GM12878 (cell line): ENCODE measurements at regions not wholly inside any gene's neighbourhood (a gene's known extent, or its start where the extent isn't known, plus 50 kb on each side); places are given as distances from the start of the nearest gene placed in this dataset.

Experiments used
- ATAC-seq: fragments of 200-7000 bp; cut with Tn5 transposase; 3 replicates; pipeline ENCODE4 v1.9.1; 2020; ENCODE audit warnings: mild to moderate bottlenecking, moderate library complexity
- BruUV-seq: library from RNA; stranded (reverse); fragments of 400-500 nt; replicated peaks from 2 replicates; lab custom pipeline; 2021; lab: Mats Ljungman, UMichigan
- CTCF ChIA-PET: fragments of 300-600 bp; sonication (Branson Sonifier 250); formaldehyde crosslinking; extraction: SDS; loops from one replicate; lab custom pipeline; 2021; ENCODE audit warnings: inconsistent platforms; lab: Yijun Ruan, JAX
- POLR2A ChIA-PET: fragments of 350-600 bp; formaldehyde crosslinking; extraction: SDS; loops from one replicate; lab custom pipeline; 2021; ENCODE audit warnings: inconsistent platforms; lab: Charles Lee
- RAD21 ChIA-PET: fragments of 300-600 bp; sonication (Branson Sonifier 250); formaldehyde crosslinking; loops from one replicate; lab custom pipeline; 2023; ENCODE audit warnings: antibody characterized with exemption; ENCODE audit not compliant: unreplicated experiment; lab: Charles Lee
- SMC1A ChIA-PET: fragments of 300-600 bp; sonication (Branson Sonifier 250); formaldehyde crosslinking; loops from one replicate; lab custom pipeline; 2023; ENCODE audit not compliant: unreplicated experiment, uncharacterized antibody; lab: Charles Lee
- DNase-seq: peaks from one replicate; pipeline ENCODE4 v3.0.0-alpha.2; 2011; ENCODE audit warnings: low read depth, low spot score
- FAIRE-seq: peaks from 3 replicates; lab custom pipeline; 2011; peaks lifted over from hg19 to GRCh38; lab: Jason Lieb, UNC
- H2AFZ ChIP-seq: 2 replicates; pipeline ENCODE4 v1.6.0; 2011; ENCODE audit warnings: low read depth, low read length, control low read depth; ENCODE audit not compliant: control insufficient read depth
- H3K27ac ChIP-seq: 2 replicates; pipeline ENCODE4 v1.5.1; 2011; ENCODE audit warnings: control low read depth; ENCODE audit not compliant: control insufficient read depth, insufficient read depth
- H3K27me3 ChIP-seq, 2 experiments: replicated peaks in 1 of 2; 2 replicates each; pipeline versions ENCODE4 v1.6.0 to v1.6.1; 2011; ENCODE audit warnings: low read length in 1 of 2; ENCODE audit not compliant: control insufficient read depth in 2 of 2, insufficient read depth in 2 of 2
- H3K36me3 ChIP-seq, 2 experiments: 2 replicates each; pipeline ENCODE4 v1.5.1; 2011; ENCODE audit warnings: low read length in 1 of 2; ENCODE audit not compliant: control insufficient read depth in 2 of 2, insufficient read depth in 2 of 2
- H3K4me1 ChIP-seq: 2 replicates; pipeline ENCODE4 v1.6.1; 2011; ENCODE audit warnings: mild to moderate bottlenecking, low read length, moderate library complexity, mixed read lengths; ENCODE audit not compliant: control insufficient read depth, insufficient read depth
- H3K4me2 ChIP-seq: 2 replicates; pipeline ENCODE4 v1.6.0; 2011; ENCODE audit warnings: control low read depth; ENCODE audit not compliant: control insufficient read depth, insufficient read depth
- H3K4me3 ChIP-seq: fragments of 200-600 bp; sonication (generic); 2 replicates; pipeline ENCODE4 v1.5.1; 2016
- H3K79me2 ChIP-seq: 2 replicates; pipeline ENCODE4 v1.6.0; 2011; ENCODE audit warnings: low read length; ENCODE audit not compliant: control insufficient read depth, insufficient read depth
- H3K9ac ChIP-seq: 2 replicates; pipeline ENCODE4 v1.8.0; 2011; ENCODE audit warnings: low read length, control low read depth, mixed read lengths; ENCODE audit not compliant: control insufficient read depth, insufficient read depth
- H3K9me3 ChIP-seq: replicated peaks from 3 replicates; pipeline ENCODE4 v1.5.1; 2011; ENCODE audit warnings: mild to moderate bottlenecking, low read length; ENCODE audit not compliant: control insufficient read depth, insufficient read depth
- H4K20me1 ChIP-seq: 2 replicates; pipeline ENCODE4 v1.6.0; 2011; ENCODE audit not compliant: control insufficient read depth, insufficient read depth
- BCL3 ChIP-seq: IDR thresholded peaks from 2 replicates; pipeline ENCODE4 v1.6.1; 2011; ENCODE audit warnings: borderline replicate concordance, low read depth, mild to moderate bottlenecking, moderate library complexity, low read length; ENCODE audit not compliant: insufficient read depth, poor library complexity, severe bottlenecking
- EED ChIP-seq: sonication (generic); IDR thresholded peaks from 2 replicates; pipeline ENCODE4 v1.6.1; 2016; ENCODE audit warnings: antibody characterized with exemption, low read depth
- HDAC2 ChIP-seq: fragments of 200-600 bp; sonication (generic); IDR thresholded peaks from 2 replicates; pipeline ENCODE4 v1.6.1; 2017
- LARP7 ChIP-seq: fragments of 450-650 bp; IDR thresholded peaks from 2 replicates; pipeline ENCODE4 v1.6.1; 2017; ENCODE audit warnings: mild to moderate bottlenecking
- RAD51 ChIP-seq: fragments of 450-650 bp; IDR thresholded peaks from 2 replicates; pipeline ENCODE4 v1.6.1; 2016; ENCODE audit warnings: moderate library complexity, mild to moderate bottlenecking, inconsistent platforms
- SREBF1 ChIP-seq: IDR thresholded peaks from 2 replicates; pipeline ENCODE4 v1.6.1; 2012; ENCODE audit warnings: mild to moderate bottlenecking, low read length
- TARDBP ChIP-seq: IDR thresholded peaks from 2 replicates; pipeline ENCODE4 v1.6.1; 2016; ENCODE audit warnings: borderline replicate concordance
- ZNF687 ChIP-seq: fragments of 450-650 bp; IDR thresholded peaks from 2 replicates; pipeline ENCODE4 v1.6.1; 2017; ENCODE audit warnings: mild to moderate bottlenecking, moderate library complexity
- WGBS: methylation state at CpG from one replicate; pipeline ENCODE4 v1.1.6; 2016; ENCODE audit warnings: low lambda C conversion rate; ENCODE audit not compliant: insufficient replicate concordance, insufficient coverage; ENCODE audit errors: missing lambda C conversion rate; 5-methylcytosine and 5-hydroxymethylcytosine counted together
- in situ Hi-C: fragments of 300-500 bp; cut with MboI; formaldehyde crosslinking; loops from 9 replicates; pipeline ENCODE4 v1.14.3; 2018; ENCODE audit warnings: mixed read lengths
- intact Hi-C: fragments of 100-400 bp; cut with micrococcal nuclease; formaldehyde crosslinking; loops from one replicate; pipeline ENCODE4 v1.14.2; 2022; ENCODE audit not compliant: unreplicated experiment
- TF ChIP-seq, protein P1 (sequence below): fragments of 150-350 bp; IDR thresholded peaks from 2 replicates; pipeline ENCODE4 v1.6.1; 2016; ENCODE audit warnings: low read depth, low read length
- TF ChIP-seq, protein P2 (sequence below): fragments of 450-650 bp; IDR thresholded peaks from 2 replicates; pipeline ENCODE4 v1.6.1; 2014; ENCODE audit warnings: mild to moderate bottlenecking
- TF ChIP-seq, protein P3 (sequence below): fragments of 450-650 bp; IDR thresholded peaks from 2 replicates; pipeline ENCODE4 v1.6.1; 2017; ENCODE audit warnings: mild to moderate bottlenecking, low read depth, inconsistent platforms; ENCODE audit not compliant: poor library complexity, severe bottlenecking

DNA sequence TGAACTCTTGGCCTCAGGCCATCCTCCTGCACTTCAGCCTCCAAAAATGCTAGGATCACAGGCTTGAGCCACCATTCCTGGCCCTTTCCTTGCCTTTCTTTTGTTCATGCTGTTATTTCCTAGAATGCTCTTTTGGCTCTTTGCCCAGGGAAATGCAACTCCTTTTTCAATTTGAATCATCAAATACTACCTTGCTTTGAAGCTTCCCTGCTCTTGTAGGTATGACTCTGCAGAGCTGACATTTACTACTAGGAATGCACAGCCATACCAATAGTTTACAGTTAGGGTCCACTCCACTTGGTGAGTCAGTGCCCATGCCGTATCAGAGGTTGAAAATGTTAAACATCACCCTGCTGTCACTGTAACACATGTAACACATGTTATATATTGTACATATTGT, 107.0 kb upstream of the CRY1 start:
- POLR2A ChIA-PET, result no interaction called here
- FAIRE-seq, result no peak

More for the DNA sequence above, 107.0 kb upstream of the CRY1 start:
- TF ChIP-seq LARP7, result no peak
- no peak for TF ChIP-seq EED
- TF ChIP-seq BCL3, result no peak
- TF ChIP-seq, protein P1, sequence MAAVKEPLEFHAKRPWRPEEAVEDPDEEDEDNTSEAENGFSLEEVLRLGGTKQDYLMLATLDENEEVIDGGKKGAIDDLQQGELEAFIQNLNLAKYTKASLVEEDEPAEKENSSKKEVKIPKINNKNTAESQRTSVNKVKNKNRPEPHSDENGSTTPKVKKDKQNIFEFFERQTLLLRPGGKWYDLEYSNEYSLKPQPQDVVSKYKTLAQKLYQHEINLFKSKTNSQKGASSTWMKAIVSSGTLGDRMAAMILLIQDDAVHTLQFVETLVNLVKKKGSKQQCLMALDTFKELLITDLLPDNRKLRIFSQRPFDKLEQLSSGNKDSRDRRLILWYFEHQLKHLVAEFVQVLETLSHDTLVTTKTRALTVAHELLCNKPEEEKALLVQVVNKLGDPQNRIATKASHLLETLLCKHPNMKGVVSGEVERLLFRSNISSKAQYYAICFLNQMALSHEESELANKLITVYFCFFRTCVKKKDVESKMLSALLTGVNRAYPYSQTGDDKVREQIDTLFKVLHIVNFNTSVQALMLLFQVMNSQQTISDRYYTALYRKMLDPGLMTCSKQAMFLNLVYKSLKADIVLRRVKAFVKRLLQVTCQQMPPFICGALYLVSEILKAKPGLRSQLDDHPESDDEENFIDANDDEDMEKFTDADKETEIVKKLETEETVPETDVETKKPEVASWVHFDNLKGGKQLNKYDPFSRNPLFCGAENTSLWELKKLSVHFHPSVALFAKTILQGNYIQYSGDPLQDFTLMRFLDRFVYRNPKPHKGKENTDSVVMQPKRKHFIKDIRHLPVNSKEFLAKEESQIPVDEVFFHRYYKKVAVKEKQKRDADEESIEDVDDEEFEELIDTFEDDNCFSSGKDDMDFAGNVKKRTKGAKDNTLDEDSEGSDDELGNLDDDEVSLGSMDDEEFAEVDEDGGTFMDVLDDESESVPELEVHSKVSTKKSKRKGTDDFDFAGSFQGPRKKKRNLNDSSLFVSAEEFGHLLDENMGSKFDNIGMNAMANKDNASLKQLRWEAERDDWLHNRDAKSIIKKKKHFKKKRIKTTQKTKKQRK, result no peak
- no peak for TF ChIP-seq SREBF1
- TF ChIP-seq ZNF687, result no peak
- TF ChIP-seq, protein P2, sequence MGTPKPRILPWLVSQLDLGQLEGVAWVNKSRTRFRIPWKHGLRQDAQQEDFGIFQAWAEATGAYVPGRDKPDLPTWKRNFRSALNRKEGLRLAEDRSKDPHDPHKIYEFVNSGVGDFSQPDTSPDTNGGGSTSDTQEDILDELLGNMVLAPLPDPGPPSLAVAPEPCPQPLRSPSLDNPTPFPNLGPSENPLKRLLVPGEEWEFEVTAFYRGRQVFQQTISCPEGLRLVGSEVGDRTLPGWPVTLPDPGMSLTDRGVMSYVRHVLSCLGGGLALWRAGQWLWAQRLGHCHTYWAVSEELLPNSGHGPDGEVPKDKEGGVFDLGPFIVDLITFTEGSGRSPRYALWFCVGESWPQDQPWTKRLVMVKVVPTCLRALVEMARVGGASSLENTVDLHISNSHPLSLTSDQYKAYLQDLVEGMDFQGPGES, result no peak
- no peak for TF ChIP-seq TARDBP
- TF ChIP-seq, protein P3, sequence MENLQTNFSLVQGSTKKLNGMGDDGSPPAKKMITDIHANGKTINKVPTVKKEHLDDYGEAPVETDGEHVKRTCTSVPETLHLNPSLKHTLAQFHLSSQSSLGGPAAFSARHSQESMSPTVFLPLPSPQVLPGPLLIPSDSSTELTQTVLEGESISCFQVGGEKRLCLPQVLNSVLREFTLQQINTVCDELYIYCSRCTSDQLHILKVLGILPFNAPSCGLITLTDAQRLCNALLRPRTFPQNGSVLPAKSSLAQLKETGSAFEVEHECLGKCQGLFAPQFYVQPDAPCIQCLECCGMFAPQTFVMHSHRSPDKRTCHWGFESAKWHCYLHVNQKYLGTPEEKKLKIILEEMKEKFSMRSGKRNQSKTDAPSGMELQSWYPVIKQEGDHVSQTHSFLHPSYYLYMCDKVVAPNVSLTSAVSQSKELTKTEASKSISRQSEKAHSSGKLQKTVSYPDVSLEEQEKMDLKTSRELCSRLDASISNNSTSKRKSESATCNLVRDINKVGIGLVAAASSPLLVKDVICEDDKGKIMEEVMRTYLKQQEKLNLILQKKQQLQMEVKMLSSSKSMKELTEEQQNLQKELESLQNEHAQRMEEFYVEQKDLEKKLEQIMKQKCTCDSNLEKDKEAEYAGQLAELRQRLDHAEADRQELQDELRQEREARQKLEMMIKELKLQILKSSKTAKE, result no peak
- TF ChIP-seq HDAC2, result no peak
- no peak for TF ChIP-seq RAD51
- no peaks in the 10 kb centered on the region for H3K79me2 ChIP-seq
- WGBS, result 0% methylated on average over 1 of the region's 1 CpG
- H3K27me3 ChIP-seq, result no peaks in the 10 kb centered on the region
- no peaks in the 10 kb centered on the region for H4K20me1 ChIP-seq
- no peaks in the 10 kb centered on the region for H3K4me1 ChIP-seq
- BruUV-seq, result no TSS peak
- H3K36me3 ChIP-seq, result no peaks in the 10 kb centered on the region
- ATAC-seq, result no peak
- in situ Hi-C loops, result no loop called here
- intact Hi-C loops, result no loop called here
- SMC1A ChIA-PET, result interaction anchor here (0.9 kb wide), 1 partner anchor 374 kb away, joined by 3 read pairs; no protein-coding TSS in a partner anchor
- RAD21 ChIA-PET, result no interaction called here
- H2AFZ ChIP-seq, result no peak overlapping the region
- H3K9ac ChIP-seq, result no peak overlapping the region
- no peak overlapping the region for H3K4me3 ChIP-seq
- H3K4me2 ChIP-seq, result no peak overlapping the region
- no peak overlapping the region for H3K27ac ChIP-seq
- no peaks in the 10 kb centered on the region for H3K9me3 ChIP-seq
- DNase-seq, result no peak
- CTCF ChIA-PET, result no interaction called here
